GM19372 (cell line): ENCODE measurements at regions not wholly inside any gene's neighbourhood (a gene's known extent, or its start where the extent isn't known, plus 50 kb on each side); places are given as distances from the start of the nearest gene placed in this dataset.
"Not testable (repeated sequence)": the region's sequence is repeated elsewhere in the genome, so short reads cannot be mapped to it uniquely, and the experiment has no call there.

ENCODE experiments used
- ATAC-seq: cut with Tn5 transposase; IDR thresholded peaks from one replicate; pipeline ENCODE4 v1.9.1; 2021; ENCODE audit warnings: mild to moderate bottlenecking, low read depth, moderate library complexity; ENCODE audit not compliant: unreplicated experiment

- no peak for ATAC-seq
Measured at GRCh38 chr5:119968690-119969089, 339.3 kb downstream of the FAM170A start.

GRCh38 chr5:119987077-119987476, 357.7 kb downstream of the FAM170A start:
- not testable (repeated sequence) for ATAC-seq

DNA sequence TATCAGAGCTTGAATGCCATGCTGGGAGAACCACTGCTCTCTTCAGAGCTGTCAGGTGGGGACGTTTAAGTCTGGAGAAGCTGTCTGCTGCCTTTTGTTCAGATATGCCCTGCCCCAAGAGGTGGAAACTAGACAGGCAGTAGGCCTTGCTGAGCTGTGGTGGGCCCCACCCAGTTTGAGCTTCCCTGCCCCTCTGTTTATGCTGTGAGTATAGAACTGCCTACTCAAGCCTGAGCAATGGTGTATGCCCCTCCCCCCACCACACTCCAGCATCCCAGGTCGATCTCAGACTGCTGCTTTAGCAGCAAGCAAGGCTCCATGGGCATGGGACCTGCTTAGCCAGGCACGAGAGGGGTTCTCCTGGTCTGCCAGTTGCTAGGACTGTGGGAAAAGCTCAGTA, 362.3 kb downstream of the FAM170A start:
- no peak for ATAC-seq

DNA sequence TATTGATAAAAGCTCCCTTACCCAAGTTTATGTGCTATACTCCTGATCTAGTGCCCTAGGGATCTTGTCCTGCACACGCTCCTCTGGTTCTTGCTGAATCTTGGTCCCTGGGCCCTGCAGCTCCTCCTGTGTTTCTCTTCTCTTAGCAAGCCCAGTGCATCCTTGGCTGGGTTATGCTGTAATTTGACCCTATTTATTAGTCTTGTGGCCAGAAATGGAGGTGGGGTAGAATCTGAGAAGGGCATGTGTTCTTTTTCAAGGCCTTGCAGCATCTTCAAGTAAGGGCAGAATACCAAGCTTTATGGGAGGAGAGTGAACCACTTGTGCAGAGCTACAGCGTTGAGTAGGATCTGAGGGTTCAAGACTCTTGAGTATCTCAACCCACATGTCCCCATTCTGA, 366.8 kb downstream of the FAM170A start:
- ATAC-seq = no peak

DNA sequence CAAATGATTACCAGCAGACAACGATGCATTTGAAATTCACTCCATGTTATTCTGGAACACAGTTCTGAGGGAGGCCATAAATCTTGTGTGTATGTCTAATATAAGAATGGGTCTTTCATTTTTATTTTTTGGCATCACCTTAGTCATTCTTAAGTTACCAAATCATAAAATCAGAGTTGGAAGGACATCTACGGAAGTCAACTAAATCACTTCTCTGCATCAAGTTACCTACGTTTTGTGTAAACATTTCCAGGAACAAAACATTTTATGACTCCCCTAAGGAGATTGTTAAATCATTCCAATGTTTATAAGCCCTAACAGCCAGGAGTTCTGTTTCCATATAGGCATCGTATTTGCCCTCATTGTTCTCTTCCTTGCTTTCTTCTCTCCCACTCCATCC, 378.2 kb downstream of the FAM170A start:
- no peak for ATAC-seq

- ATAC-seq = no peak
Measured at GRCh38 chr5:120012431-120012830, 383.1 kb downstream of the FAM170A start.

GRCh38 chr5:120014535-120014934, 385.2 kb downstream of the FAM170A start:
- ATAC-seq = no peak

DNA sequence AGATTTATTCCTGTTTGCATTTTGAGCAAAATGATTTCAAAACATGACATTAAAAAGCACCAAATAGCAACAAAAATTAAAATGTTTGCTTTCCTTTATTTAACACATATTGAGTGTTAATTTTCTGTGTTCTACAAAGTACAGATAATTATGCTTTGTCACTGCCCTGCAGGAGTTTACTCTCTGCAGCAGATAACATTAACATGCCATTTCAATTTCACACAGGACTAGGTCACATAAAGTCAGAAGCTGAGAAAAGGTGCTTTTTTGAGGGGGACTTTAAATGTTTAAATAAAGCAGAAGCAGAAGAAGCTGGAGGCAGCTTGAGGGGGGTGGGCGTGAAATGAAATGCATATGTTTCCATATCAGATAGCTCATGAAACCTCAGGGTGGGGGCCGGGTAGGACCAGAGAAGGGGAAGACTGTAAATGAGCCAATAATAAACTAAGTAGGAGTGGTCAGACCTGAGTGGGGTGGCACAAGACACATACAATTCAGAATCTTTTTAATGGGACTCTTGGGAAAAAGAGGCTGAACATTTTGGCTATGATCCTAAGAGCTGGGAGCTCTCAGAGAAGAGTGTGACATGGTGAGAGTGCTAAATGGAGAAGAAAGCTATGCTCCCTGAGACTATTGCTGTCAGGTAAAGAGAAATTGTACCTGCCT, 387.5 kb downstream of the FAM170A start:
- no peak for ATAC-seq

- no peak for ATAC-seq
Measured at GRCh38 chr5:120017513-120017912, 388.2 kb downstream of the FAM170A start.

DNA sequence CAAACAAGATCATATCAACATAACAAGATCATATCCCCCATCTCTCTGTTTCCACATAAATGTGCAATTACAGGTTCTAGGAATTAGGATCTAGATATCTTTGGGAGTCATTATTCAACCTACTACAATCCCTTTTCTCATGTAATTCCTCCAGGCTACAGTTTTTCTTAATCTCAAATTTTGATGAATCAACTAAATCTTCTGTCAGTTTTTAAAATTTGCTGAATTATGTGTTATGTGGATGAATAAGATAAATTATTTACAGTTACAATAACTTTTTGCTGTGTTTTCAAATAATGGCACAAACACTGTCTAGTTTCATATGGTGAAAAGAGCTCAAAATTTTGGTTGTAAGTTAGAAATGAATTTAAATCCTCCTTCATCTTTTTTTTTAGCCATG, 405.8 kb downstream of the FAM170A start:
- ATAC-seq = no peak

- ATAC-seq = no peak
Measured at GRCh38 chr5:120035815-120036577, 406.6 kb downstream of the FAM170A start.

DNA sequence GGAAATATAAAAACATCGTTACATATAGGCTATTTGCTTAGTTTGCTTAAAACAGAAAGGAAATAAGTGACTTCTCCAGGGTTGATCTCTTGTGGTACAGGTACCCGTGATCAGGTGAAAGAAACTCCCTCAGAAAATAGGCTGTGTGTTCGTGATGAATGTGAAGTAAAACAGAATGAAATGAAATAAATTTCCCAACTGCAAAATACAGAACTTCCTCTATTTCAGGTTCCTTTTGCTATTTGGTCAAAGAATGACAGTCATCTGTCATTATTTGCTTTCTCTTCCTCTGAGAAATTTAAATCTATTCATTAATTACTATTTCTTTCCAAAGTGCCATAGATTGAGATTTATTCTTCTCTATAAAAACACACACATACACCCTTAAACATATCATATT, 408.1 kb downstream of the FAM170A start:
- ATAC-seq = no peak

DNA sequence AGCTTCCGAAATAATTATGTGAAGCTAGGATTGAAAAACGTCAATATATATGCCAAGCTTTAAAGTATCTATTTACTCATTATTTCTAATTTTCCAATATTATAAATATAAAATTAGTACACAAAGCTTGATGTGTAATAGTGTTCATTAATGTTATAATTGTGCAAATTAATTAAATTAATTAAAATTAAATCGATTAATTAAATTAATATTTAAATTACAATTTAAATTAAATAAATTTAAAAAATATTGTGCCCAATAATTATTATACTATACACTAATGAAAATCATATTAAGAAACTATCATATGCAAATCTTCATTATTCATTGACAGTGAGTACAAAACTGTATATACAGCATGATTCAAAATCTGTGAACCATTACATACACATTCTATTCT, 409.8 kb downstream of the FAM170A start:
- no peak for ATAC-seq

- no peak for ATAC-seq
Measured at GRCh38 chr5:120043431-120043830, 414.1 kb downstream of the FAM170A start.

DNA sequence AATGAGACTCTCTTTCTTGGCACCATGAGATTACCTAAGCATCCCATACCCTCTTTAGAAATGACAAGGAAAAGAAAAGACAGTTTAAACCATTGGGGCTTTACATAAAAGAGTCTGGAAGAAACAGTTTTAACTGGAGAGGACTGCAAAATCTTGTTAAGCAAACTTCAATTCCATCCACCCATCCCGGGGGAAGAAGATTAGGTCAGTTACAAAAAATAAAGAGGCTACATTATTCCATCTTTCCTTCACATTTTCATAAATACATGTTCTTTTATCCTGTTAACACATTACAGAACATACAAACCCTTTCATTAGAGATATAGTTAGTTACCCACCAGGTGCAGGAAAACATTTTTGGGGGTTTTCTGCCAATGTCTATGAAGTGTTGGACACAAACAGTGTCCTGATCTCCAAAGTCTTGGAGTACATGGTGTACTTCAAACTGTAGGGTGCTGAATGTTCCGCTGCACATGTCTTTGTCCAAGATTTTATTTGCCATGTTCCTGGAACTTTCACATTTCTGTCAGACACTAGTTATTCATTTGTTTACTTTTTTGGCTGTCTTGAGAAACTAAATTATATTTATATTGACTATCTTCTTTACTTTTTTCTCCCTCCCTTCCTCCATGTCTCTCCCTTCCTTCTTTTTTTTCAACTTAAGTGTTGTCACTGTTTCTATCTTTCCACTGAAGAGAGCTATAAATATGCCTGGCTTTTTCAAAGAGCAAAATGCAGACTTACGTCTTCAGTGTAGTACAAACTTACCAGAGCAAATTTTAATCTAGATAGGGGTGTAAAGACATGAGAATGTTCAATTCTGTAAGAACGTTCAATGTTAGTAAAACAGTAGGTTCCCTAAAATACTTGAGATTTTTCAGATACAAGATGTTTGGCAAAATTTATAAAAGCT, 410.9 kb upstream of the PRR16 start:
- no peak for ATAC-seq

DNA sequence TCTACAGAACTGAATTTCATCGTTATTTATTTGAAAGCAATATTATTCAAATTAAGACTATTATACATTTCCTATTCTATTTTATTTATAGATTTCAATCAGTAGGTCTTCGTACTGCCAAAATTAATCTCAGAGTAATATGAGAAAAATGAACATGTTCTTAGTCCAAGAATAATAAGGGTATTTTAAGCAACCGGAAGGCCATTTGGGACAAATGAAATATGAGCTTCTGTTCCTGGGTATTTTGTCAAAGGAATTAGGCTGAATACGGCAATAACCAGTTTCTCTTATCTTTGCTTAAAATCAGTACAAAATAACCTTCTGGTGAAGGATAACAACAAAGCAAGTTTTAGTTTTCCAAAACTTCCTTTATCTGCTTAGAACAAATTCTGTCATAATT, 410.3 kb upstream of the PRR16 start:
- ATAC-seq = no peak

GRCh38 chr5:120055858-120056257, 408.2 kb upstream of the PRR16 start:
- no peak for ATAC-seq

DNA sequence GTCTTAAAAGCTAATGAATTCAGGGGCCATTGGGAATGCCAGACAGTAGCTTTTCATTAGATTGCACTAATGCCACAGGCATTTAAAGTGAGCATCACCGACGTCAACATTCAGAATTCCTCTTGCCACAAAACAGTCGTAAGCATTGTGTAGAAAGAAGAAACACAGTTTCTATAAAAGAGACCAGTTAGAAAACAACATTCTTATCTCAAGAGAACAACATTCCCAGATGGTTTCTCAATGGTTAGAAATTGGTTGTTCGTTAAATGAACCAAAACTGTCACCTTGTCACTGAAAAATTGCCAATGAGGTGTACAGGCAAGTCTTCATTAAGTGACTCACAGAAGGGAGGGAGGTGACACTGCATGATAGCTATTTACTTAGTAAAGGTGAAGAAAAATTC, 401.6 kb upstream of the PRR16 start:
- no peak for ATAC-seq

- ATAC-seq = no peak
Measured at GRCh38 chr5:120072068-120072761, 391.9 kb upstream of the PRR16 start.

GRCh38 chr5:120073722-120074121, 390.4 kb upstream of the PRR16 start:
- no peak for ATAC-seq

DNA sequence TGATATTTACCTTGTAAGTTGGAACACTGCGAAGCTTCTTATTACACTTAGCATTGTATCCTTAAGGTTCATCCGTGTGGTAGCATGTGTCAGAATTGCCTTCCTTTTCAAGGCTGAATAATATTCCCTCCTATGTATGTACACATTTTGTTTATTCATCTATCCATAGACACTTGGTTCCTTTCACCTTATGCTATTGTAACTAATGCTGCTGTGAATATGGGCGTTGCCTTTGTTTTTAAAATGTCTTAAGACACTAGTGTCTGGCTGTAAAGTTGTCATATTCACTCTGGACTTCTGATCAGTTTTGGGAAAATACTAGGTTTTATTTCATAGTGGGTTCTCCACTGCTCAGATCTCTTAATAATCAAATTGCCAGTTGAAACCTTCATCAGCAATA, 383.3 kb upstream of the PRR16 start:
- no peak for ATAC-seq
